HEK293T (cell line): ENCODE measurements at regions not wholly inside any gene's neighbourhood (a gene's known extent, or its start where the extent isn't known, plus 50 kb on each side); places are given as distances from the start of the nearest gene placed in this dataset.

Source experiments
- CTCF ChIA-PET: fragments of 350-600 bp; formaldehyde crosslinking; extraction: SDS; loops from one replicate; lab custom pipeline; 2021; ENCODE audit warnings: antibody characterized with exemption, inconsistent platforms; lab: Yijun Ruan, JAX
- POLR2A ChIA-PET: fragments of 350-600 bp; formaldehyde crosslinking; extraction: SDS; loops from one replicate; lab custom pipeline; 2020; ENCODE audit warnings: antibody characterized with exemption, inconsistent platforms; lab: Yijun Ruan, JAX
- DNase-seq: peaks from one replicate; pipeline ENCODE4 v3.0.0; 2012; ENCODE audit warnings: mixed read lengths; ENCODE audit errors: extremely low spot score
- ARNT ChIP-seq: fragments of 450-650 bp; IDR thresholded peaks from 2 replicates; pipeline ENCODE4 v1.6.1; 2017; ENCODE audit warnings: mild to moderate bottlenecking
- BHLHE40 ChIP-seq: fragments of 450-650 bp; IDR thresholded peaks from 2 replicates; pipeline ENCODE4 v1.6.1; 2016; ENCODE audit warnings: mild to moderate bottlenecking, moderate library complexity, borderline replicate concordance
- CTBP1 ChIP-seq: fragments of 450-650 bp; IDR thresholded peaks from 2 replicates; pipeline ENCODE4 v1.6.1; 2016; ENCODE audit warnings: borderline replicate concordance
- ELF4 ChIP-seq: fragments of 450-650 bp; IDR thresholded peaks from 2 replicates; pipeline ENCODE4 v1.6.1; 2017; ENCODE audit warnings: antibody characterized with exemption
- FOXA1 ChIP-seq: fragments of 450-650 bp; IDR thresholded peaks from 2 replicates; pipeline ENCODE4 v1.6.1; 2016; ENCODE audit warnings: mild to moderate bottlenecking
- FOXK2 ChIP-seq: fragments of 450-650 bp; IDR thresholded peaks from 2 replicates; pipeline ENCODE4 v1.6.1; 2016; ENCODE audit warnings: mild to moderate bottlenecking
- FOXM1 ChIP-seq: fragments of 450-650 bp; IDR thresholded peaks from 2 replicates; pipeline ENCODE4 v1.6.1; 2017; ENCODE audit warnings: mild to moderate bottlenecking, borderline replicate concordance
- HDGF ChIP-seq: fragments of 450-650 bp; IDR thresholded peaks from 2 replicates; pipeline ENCODE4 v1.6.1; 2017; ENCODE audit warnings: antibody characterized with exemption, borderline replicate concordance
- L3MBTL2 ChIP-seq: fragments of 450-650 bp; conservative IDR thresholded peaks from 2 replicates; pipeline ENCODE4 v1.6.1; 2016; ENCODE audit warnings: mild to moderate bottlenecking
- LEF1 ChIP-seq: fragments of 450-650 bp; IDR thresholded peaks from 2 replicates; pipeline ENCODE4 v1.6.1; 2017; ENCODE audit warnings: mild to moderate bottlenecking, borderline replicate concordance
- NFRKB ChIP-seq: fragments of 450-650 bp; IDR thresholded peaks from 2 replicates; pipeline ENCODE4 v1.6.1; 2016; ENCODE audit warnings: mild to moderate bottlenecking, moderate library complexity
- PKNOX1 ChIP-seq: fragments of 450-650 bp; IDR thresholded peaks from 2 replicates; pipeline ENCODE4 v1.6.1; 2016
- SP1 ChIP-seq: fragments of 450-650 bp; IDR thresholded peaks from 2 replicates; pipeline ENCODE4 v1.6.1; 2017
- SUZ12 ChIP-seq: fragments of 450-650 bp; IDR thresholded peaks from 2 replicates; pipeline ENCODE4 v1.6.1; 2016; ENCODE audit warnings: mild to moderate bottlenecking
- TARDBP ChIP-seq: fragments of 450-650 bp; IDR thresholded peaks from 2 replicates; pipeline ENCODE4 v1.6.1; 2016
- ZNF384 ChIP-seq: fragments of 450-650 bp; IDR thresholded peaks from 2 replicates; pipeline ENCODE4 v1.6.1; 2016

- no peak for TF ChIP-seq PKNOX1
- TF ChIP-seq ARNT = no peak
- POLR2A ChIA-PET = interaction anchor here (0.7 to 1.0 kb wide), 2 partner anchors 11 to 123 kb away, joined by 3 read pairs; no protein-coding TSS in a partner anchor
- DNase-seq = peak; percentile 58
- CTCF ChIA-PET = interaction anchor here (0.6 to 0.9 kb wide), 5 partner anchors 9 to 222 kb away, joined by 3 to 5 read pairs (median 3); no protein-coding TSS in a partner anchor
Observed at GRCh38 chr3:150286390-150287147, 121.5 kb upstream of the TSC22D2 start.

DNA sequence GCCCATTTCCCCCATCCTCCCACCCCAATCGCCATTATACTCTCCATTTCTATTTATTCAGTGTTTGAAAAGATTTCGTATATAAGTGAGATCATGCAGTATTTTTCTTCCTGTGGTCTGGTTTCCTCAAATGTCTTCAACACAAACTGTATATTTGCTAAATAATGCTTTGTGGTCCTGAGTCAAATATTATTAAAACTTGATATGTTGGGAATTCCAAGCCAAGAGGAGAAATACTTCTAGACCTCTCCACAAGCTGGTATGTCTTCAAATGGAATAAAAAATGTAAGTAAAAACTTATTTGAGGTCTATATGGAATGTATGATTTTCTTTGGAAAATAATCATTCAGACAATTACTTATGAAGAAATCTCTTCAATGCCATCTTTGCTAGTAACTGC, 122.5 kb upstream of the TSC22D2 start:
- ChIA-PET CTCF (interaction anchor here (0.8 to 0.9 kb wide), 2 partner anchors 10 to 60 kb away, joined by 4 to 5 read pairs; no protein-coding TSS in a partner anchor), POLR2A (interaction anchor here (1.0 kb wide), 1 partner anchor 124 kb away, joined by 3 read pairs; no protein-coding TSS in a partner anchor)
- no peak for TF ChIP-seq FOXM1
- no peak for TF ChIP-seq SP1
- TF ChIP-seq L3MBTL2 = no peak
- TF ChIP-seq PKNOX1 = no peak
- no peak for TF ChIP-seq CTBP1
- no peak for TF ChIP-seq ZNF384
- TF ChIP-seq LEF1 = no peak
- no peak for TF ChIP-seq TARDBP
- TF ChIP-seq FOXA1 = no peak
- no peak for TF ChIP-seq NFRKB
- no peak for TF ChIP-seq ARNT
- no peak for TF ChIP-seq BHLHE40
- no peak for DNase-seq

DNA sequence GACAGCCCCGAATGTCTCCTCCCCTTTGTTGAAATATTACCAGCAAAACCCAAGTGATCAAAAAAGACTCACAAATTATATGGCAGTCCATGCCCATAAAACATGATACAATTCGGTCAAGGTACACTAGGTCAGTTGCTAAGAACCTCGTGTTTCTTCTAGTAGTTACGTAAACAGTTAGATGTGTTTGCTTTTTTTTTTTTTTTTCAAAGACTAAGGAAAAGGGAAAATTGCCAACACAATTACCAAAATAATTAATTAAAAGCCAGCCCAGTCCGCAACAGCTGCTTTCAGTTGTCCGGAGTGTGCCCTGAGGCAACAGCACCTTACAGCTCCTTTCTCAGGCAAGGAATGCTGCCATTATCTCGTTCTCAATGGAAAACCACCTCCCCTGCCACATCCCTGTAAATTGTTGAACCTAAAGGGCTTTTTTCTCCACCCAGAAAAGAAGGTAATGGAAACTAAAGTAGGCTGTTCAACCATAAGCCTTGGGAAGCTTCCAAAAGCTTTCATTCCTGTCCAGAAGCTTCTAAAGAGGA, 129.2 kb upstream of the TSC22D2 start:
- POLR2A ChIA-PET = no interaction called here
- no peak for DNase-seq
- TF ChIP-seq ZNF384 = peak; percentile 73
- no peak for TF ChIP-seq ARNT
- TF ChIP-seq BHLHE40 = no peak
- TF ChIP-seq CTBP1 = no peak
- CTCF ChIA-PET = no interaction called here

- ChIA-PET CTCF (interaction anchor here (1.0 kb wide), 1 partner anchor 9 kb away, joined by 3 read pairs; no protein-coding TSS in a partner anchor), POLR2A (no interaction called here)
- no peak for DNase-seq
- no peak for TF ChIP-seq ARNT
- TF ChIP-seq NFRKB = no peak
- no peak for TF ChIP-seq FOXK2
- TF ChIP-seq LEF1 = no peak
- no peak for TF ChIP-seq ZNF384
- no peak for TF ChIP-seq BHLHE40
- no peak for TF ChIP-seq HDGF
- TF ChIP-seq CTBP1 = no peak
- TF ChIP-seq ELF4 = no peak
- TF ChIP-seq FOXA1 = no peak
- TF ChIP-seq FOXM1 = no peak
Observed at GRCh38 chr3:150278195-150278594, 129.9 kb upstream of the TSC22D2 start.

DNA sequence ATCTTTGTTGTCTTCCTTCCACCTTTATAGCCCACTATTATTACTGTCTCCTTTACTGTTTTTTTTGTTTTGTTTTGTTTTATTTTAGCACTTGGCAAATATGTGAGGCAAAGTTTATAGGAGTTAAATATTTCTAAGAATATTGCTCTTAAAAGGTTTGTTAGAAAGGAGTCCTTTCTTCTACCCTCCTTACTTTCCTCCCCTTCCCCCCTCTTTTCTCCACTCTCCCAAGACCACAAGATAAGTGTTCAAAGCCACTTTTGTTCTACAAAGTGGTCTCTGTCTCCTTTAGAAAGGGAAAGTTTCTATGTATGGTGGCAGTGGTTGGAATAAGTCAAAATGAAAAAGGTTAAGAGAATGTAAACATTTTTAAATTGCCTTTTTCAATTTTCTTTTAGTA, 130.7 kb upstream of the TSC22D2 start:
- no peak for DNase-seq
- ChIA-PET POLR2A (no interaction called here), CTCF (interaction anchor here (1.0 kb wide), 1 partner anchor 9 kb away, joined by 3 read pairs; no protein-coding TSS in a partner anchor)
- no peak for TF ChIP-seq PKNOX1
- no peak for TF ChIP-seq SP1
- TF ChIP-seq FOXM1 = no peak
- TF ChIP-seq FOXA1 = no peak
- TF ChIP-seq ARNT = no peak
- TF ChIP-seq ZNF384 = no peak
- no peak for TF ChIP-seq BHLHE40
- no peak for TF ChIP-seq FOXK2
- TF ChIP-seq ELF4 = no peak
- TF ChIP-seq LEF1 = no peak
- TF ChIP-seq SUZ12 = no peak

- POLR2A ChIA-PET = no interaction called here
Observed at GRCh38 chr3:150275941-150276340, 132.2 kb upstream of the TSC22D2 start.

DNA sequence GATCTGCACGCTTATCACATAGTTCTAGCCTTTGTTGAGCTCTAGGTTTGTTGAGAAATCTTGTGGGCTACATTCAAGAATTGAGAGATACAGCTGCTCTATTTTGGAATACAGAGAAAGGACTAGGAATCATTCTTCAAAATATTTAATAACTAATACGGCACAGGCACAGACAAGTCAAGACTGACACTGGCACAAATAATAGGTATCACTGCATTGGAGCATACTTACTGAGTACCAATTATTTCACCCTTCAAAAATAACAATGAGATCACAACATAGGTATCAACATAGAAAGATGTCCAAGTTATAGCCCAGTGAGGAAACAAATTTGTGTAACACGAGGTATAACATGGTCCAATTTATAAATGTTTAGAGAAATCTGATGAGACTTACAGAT, 133.7 kb upstream of the TSC22D2 start:
- ChIA-PET CTCF (no interaction called here), POLR2A (no interaction called here)
- TF ChIP-seq CTBP1 (no peak), LEF1 (no peak), FOXM1 (no peak), PKNOX1 (no peak), ZNF384 (no peak), L3MBTL2 (no peak), HDGF (no peak), SUZ12 (no peak), BHLHE40 (no peak), TARDBP (no peak)
- no peak for DNase-seq

More at GRCh38 chr3:150275941-150276340, 132.2 kb upstream of the TSC22D2 start:
- no peak for TF ChIP-seq SUZ12
- DNase-seq = no peak
- CTCF ChIA-PET = interaction anchor here (0.7 to 1.6 kb wide), 2 partner anchors 10 to 251 kb away, joined by 3 to 5 read pairs; no protein-coding TSS in a partner anchor
